ENCODE measurements at regions not wholly inside any gene's neighbourhood (a gene's known extent, or its start where the extent isn't known, plus 50 kb on each side); places are given as distances from the start of the nearest gene placed in this dataset.

- no peak overlapping the region for H3K4me3 Mint-ChIP-seq
- Histone ChIP-seq H4K20me1 (replicated peaks; ENCODE audit: insufficient read depth) (no peaks in the 10 kb centered on the region), H3K27ac (ENCODE audit: low read depth) (no peak overlapping the region), H3K36me3 (ENCODE audit: insufficient read depth) (no peaks in the 10 kb centered on the region), H3K4me2 (no peak overlapping the region), H3K79me2 (replicated peaks; ENCODE audit: insufficient read depth) (no peaks in the 10 kb centered on the region), H3K27me3 (ENCODE audit: insufficient read depth) (no peaks in the 10 kb centered on the region), H3K4me3 (no peak overlapping the region), H3K9me2 (ENCODE audit: insufficient read depth) (no peaks in the 10 kb centered on the region), H3F3A (replicated peaks; ENCODE audit: low read depth) (no peaks in the 10 kb centered on the region), H3K4me1 (ENCODE audit: insufficient read depth) (peaks cover 10% of the 10 kb centered on the region; the same call in 1 of the 2 replicates), H2AFZ (no peak overlapping the region)
- H3K27me3 Mint-ChIP-seq (ENCODE audit: insufficient read depth, low read depth, poor library complexity) = no peaks in the 10 kb centered on the region
- no peak for DNase-seq (ENCODE audit: low spot score)
- no peaks in the 10 kb centered on the region for H3K9me3 Mint-ChIP-seq
- TF ChIP-seq POLR2AphosphoS5 (IDR thresholded peaks at IDR 0.05; ENCODE audit: low read depth) (no peak), STAT1 (IDR thresholded peaks at IDR 0.05; ENCODE audit: unreplicated experiment) (no peak), ZNF331 (CRISPR knock-in tag; IDR thresholded peaks at IDR 0.05; ENCODE audit: low read depth) (no peak), NANOG (IDR thresholded peaks at IDR 0.05; ENCODE audit: borderline replicate concordance) (no peak), ZNF114 (CRISPR knock-in tag; IDR thresholded peaks at IDR 0.05) (no peak), JUNB (IDR thresholded peaks at IDR 0.05; ENCODE audit: unreplicated experiment) (no peak), EZH2phosphoT487 (IDR thresholded peaks at IDR 0.05; ENCODE audit: unreplicated experiment) (no peak), CREB1 (CRISPR knock-in tag; IDR thresholded peaks at IDR 0.05; ENCODE audit: low read depth) (no peak), EZH2 (IDR thresholded peaks at IDR 0.05; ENCODE audit: low read depth, unreplicated experiment) (no peak), ETS1 (IDR thresholded peaks at IDR 0.05) (no peak)
- TF ChIP-seq, protein P1, sequence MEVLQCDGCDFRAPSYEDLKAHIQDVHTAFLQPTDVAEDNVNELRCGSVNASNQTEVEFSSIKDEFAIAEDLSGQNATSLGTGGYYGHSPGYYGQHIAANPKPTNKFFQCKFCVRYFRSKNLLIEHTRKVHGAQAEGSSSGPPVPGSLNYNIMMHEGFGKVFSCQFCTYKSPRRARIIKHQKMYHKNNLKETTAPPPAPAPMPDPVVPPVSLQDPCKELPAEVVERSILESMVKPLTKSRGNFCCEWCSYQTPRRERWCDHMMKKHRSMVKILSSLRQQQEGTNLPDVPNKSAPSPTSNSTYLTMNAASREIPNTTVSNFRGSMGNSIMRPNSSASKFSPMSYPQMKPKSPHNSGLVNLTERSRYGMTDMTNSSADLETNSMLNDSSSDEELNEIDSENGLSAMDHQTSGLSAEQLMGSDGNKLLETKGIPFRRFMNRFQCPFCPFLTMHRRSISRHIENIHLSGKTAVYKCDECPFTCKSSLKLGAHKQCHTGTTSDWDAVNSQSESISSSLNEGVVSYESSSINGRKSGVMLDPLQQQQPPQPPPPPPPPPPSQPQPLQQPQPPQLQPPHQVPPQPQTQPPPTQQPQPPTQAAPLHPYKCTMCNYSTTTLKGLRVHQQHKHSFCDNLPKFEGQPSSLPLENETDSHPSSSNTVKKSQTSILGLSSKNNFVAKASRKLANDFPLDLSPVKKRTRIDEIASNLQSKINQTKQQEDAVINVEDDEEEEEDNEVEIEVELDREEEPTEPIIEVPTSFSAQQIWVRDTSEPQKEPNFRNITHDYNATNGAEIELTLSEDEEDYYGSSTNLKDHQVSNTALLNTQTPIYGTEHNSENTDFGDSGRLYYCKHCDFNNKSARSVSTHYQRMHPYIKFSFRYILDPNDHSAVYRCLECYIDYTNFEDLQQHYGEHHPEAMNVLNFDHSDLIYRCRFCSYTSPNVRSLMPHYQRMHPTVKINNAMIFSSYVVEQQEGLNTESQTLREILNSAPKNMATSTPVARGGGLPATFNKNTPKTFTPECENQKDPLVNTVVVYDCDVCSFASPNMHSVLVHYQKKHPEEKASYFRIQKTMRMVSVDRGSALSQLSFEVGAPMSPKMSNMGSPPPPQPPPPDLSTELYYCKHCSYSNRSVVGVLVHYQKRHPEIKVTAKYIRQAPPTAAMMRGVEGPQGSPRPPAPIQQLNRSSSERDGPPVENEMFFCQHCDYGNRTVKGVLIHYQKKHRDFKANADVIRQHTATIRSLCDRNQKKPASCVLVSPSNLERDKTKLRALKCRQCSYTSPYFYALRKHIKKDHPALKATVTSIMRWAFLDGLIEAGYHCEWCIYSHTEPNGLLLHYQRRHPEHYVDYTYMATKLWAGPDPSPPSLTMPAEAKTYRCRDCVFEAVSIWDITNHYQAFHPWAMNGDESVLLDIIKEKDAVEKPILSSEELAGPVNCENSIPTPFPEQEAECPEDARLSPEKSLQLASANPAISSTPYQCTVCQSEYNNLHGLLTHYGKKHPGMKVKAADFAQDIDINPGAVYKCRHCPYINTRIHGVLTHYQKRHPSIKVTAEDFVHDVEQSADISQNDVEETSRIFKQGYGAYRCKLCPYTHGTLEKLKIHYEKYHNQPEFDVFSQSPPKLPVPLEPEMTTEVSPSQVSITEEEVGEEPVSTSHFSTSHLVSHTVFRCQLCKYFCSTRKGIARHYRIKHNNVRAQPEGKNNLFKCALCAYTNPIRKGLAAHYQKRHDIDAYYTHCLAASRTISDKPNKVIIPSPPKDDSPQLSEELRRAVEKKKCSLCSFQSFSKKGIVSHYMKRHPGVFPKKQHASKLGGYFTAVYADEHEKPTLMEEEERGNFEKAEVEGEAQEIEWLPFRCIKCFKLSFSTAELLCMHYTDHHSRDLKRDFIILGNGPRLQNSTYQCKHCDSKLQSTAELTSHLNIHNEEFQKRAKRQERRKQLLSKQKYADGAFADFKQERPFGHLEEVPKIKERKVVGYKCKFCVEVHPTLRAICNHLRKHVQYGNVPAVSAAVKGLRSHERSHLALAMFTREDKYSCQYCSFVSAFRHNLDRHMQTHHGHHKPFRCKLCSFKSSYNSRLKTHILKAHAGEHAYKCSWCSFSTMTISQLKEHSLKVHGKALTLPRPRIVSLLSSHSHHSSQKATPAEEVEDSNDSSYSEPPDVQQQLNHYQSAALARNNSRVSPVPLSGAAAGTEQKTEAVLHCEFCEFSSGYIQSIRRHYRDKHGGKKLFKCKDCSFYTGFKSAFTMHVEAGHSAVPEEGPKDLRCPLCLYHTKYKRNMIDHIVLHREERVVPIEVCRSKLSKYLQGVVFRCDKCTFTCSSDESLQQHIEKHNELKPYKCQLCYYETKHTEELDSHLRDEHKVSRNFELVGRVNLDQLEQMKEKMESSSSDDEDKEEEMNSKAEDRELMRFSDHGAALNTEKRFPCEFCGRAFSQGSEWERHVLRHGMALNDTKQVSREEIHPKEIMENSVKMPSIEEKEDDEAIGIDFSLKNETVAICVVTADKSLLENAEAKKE (CRISPR knock-in tag; IDR thresholded peaks at IDR 0.05) = no peak
- TF ChIP-seq, protein P2, sequence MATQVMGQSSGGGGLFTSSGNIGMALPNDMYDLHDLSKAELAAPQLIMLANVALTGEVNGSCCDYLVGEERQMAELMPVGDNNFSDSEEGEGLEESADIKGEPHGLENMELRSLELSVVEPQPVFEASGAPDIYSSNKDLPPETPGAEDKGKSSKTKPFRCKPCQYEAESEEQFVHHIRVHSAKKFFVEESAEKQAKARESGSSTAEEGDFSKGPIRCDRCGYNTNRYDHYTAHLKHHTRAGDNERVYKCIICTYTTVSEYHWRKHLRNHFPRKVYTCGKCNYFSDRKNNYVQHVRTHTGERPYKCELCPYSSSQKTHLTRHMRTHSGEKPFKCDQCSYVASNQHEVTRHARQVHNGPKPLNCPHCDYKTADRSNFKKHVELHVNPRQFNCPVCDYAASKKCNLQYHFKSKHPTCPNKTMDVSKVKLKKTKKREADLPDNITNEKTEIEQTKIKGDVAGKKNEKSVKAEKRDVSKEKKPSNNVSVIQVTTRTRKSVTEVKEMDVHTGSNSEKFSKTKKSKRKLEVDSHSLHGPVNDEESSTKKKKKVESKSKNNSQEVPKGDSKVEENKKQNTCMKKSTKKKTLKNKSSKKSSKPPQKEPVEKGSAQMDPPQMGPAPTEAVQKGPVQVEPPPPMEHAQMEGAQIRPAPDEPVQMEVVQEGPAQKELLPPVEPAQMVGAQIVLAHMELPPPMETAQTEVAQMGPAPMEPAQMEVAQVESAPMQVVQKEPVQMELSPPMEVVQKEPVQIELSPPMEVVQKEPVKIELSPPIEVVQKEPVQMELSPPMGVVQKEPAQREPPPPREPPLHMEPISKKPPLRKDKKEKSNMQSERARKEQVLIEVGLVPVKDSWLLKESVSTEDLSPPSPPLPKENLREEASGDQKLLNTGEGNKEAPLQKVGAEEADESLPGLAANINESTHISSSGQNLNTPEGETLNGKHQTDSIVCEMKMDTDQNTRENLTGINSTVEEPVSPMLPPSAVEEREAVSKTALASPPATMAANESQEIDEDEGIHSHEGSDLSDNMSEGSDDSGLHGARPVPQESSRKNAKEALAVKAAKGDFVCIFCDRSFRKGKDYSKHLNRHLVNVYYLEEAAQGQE (IDR thresholded peaks at IDR 0.05; ENCODE audit: unreplicated experiment) = no peak
- TF ChIP-seq, protein P3, sequence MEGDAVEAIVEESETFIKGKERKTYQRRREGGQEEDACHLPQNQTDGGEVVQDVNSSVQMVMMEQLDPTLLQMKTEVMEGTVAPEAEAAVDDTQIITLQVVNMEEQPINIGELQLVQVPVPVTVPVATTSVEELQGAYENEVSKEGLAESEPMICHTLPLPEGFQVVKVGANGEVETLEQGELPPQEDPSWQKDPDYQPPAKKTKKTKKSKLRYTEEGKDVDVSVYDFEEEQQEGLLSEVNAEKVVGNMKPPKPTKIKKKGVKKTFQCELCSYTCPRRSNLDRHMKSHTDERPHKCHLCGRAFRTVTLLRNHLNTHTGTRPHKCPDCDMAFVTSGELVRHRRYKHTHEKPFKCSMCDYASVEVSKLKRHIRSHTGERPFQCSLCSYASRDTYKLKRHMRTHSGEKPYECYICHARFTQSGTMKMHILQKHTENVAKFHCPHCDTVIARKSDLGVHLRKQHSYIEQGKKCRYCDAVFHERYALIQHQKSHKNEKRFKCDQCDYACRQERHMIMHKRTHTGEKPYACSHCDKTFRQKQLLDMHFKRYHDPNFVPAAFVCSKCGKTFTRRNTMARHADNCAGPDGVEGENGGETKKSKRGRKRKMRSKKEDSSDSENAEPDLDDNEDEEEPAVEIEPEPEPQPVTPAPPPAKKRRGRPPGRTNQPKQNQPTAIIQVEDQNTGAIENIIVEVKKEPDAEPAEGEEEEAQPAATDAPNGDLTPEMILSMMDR (conservative IDR thresholded peaks at IDR 0.05; ENCODE audit: low read depth in 2 of 2) = no peak
- no peak overlapping the region for H3K27ac Mint-ChIP-seq
- ATAC-seq = no peak
- H3K36me3 Mint-ChIP-seq (ENCODE audit: low read depth) = peaks cover 2% of the 10 kb centered on the region; the same call in 1 of the 3 replicates
- peaks cover 22% of the 10 kb centered on the region for H3K4me1 Mint-ChIP-seq
Observed at GRCh38 chr12:66736931-66737330, 58.1 kb upstream of the GRIP1 start.
